ENCODE measurements at regions not wholly inside any gene's neighbourhood (a gene's known extent, or its start where the extent isn't known, plus 50 kb on each side); places are given as distances from the start of the nearest gene placed in this dataset.
A peak's percentile ranks its signal among the peaks of the same experiment; 100 is the strongest.

DNA sequence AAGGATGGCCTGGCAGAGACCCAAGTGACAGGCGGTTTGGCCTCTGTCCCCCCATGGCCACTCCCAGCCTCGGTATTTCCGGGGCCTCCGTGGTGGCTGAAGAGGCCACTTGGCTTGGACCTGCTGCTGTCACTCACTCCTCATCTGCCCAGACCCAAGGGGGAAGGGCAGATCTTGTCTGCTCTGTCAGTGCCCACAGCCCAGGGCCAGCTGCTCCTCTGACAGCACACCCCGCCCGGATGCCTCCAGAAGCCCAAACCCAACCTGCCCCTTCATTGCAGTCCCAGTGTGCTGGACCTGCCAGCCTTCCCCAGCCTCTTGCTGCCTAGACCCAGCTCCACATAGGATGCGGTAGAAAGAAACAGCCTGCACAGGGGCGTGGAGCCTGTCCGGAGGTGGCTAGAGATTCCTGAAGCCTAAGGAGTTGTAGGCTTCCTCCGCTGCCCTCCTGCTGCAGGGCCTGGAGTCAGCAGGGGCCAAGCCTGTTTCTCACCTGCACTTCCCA, 52.0 kb downstream of the MAGEF1 start:
- TF ChIP-seq, protein P1, sequence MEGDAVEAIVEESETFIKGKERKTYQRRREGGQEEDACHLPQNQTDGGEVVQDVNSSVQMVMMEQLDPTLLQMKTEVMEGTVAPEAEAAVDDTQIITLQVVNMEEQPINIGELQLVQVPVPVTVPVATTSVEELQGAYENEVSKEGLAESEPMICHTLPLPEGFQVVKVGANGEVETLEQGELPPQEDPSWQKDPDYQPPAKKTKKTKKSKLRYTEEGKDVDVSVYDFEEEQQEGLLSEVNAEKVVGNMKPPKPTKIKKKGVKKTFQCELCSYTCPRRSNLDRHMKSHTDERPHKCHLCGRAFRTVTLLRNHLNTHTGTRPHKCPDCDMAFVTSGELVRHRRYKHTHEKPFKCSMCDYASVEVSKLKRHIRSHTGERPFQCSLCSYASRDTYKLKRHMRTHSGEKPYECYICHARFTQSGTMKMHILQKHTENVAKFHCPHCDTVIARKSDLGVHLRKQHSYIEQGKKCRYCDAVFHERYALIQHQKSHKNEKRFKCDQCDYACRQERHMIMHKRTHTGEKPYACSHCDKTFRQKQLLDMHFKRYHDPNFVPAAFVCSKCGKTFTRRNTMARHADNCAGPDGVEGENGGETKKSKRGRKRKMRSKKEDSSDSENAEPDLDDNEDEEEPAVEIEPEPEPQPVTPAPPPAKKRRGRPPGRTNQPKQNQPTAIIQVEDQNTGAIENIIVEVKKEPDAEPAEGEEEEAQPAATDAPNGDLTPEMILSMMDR (IDR thresholded peaks at IDR 0.05; ENCODE audit: low read depth, low read length), result no peak
- no peak overlapping the region for H3K4me3 ChIP-seq (replicated peaks in 1 of 2; ENCODE audit: low read depth in 2 of 2, low read length in 2 of 2)
- DNase-seq (ENCODE audit: low read depth in 2 of 2), result peak; percentile 4 to 37

DNA sequence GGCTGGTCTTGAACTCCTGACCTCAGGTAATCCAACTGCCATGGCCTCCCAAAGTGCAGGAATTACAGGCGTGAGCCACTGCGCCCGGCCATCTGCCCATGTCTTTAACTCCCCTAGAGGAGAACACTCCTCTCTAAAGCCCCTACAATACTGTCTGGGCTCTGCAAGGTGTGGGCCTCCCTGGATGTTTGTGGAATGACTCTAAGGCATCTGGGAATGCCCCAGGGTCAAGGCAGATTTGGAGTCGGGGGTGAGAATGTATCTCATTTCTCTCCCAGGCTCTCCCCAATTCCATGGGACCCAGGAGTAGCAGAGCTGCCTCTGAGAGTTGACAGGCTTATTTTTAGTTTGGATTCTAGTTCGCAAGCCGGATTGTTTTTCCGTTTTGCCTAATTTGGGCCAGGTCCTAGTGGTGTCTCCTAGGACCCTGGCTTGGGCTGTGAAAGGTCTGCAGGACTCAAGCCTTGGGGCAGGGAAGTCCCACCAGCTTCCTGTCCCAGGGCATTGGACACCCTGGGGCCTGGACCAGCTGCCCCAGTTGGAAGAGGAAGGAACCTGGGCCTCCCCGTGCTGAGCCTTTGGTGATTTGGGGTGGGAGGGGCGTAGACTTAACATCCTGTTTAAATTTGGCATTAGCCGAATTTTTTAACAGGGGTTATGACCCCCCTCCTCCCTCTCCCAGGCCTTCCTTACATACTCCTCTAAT, 53.5 kb downstream of the MAGEF1 start:
- no peak for DNase-seq (ENCODE audit: low read depth in 2 of 2)
- TF ChIP-seq, protein P1 (IDR thresholded peaks at IDR 0.05; ENCODE audit: low read depth, low read length), result no peak
- H3K4me3 ChIP-seq (replicated peaks in 1 of 2; ENCODE audit: low read depth in 2 of 2, low read length in 2 of 2), result no peak overlapping the region

DNA sequence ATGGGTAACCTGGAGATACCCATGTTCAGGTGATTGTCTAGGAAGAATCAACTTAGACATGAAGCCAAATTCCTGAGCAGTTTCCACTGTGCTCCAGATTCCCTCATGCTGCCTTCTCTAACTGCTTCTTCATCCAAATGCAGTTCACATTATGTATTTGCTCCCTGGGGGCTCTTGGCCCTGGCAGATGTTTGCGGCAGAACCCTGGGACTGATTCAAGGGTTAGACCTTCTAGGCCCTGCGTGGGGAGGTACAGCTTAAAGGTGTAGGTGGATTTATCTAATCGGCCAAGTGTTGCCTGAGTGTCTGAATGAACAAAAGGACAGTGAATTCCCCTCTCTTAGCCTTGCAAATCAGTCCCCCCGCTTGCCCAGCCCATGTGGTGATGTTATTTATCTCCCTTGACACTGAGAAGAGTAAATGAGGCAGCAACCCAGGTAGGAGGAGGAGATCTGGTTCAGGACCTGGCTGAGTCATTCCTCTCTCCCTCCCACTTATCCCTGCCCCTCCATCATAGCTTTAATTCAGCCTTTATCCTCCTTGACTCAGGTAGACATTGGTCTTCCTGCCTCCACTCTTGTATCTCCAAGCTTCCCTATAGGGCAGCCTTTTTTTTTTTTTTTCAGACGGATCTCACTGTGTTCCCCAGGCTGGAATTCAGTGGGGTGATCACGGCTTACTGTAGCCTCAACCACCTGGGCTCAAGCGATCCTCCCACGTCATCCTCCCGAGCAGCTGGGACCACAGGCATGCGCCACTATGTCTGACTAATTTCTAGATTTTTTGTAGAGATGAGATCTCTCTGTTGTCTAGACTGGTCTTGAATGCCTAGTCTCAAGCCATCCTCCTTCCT, 54.8 kb downstream of the MAGEF1 start:
- no peak overlapping the region for H3K4me3 ChIP-seq (replicated peaks in 1 of 2; ENCODE audit: low read depth in 2 of 2, low read length in 2 of 2)
- TF ChIP-seq, protein P1 (IDR thresholded peaks at IDR 0.05; ENCODE audit: low read depth, low read length), result no peak
- peak; percentile 27 to 36 for DNase-seq (ENCODE audit: low read depth in 2 of 2)

DNA sequence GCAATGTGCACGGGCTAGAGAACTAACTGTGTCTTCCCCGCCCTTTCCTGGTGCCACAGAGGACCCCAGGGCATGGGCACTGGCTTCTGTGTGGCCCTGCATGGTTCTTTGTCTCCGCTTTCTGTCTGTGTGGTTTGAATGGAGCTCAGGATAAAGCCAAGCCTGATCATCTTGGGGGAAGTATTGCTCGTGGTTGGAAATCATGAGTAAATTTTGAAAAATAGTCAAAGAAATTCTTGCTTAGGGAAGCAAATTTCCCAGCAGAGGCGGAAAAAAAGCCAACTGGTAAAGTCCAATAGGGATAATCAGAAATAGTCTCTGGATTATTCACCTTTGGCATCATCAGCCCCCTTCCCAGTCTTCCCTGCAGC, 55.4 kb downstream of the MAGEF1 start:
- TF ChIP-seq, protein P1 (IDR thresholded peaks at IDR 0.05; ENCODE audit: low read depth, low read length), result no peak

DNA sequence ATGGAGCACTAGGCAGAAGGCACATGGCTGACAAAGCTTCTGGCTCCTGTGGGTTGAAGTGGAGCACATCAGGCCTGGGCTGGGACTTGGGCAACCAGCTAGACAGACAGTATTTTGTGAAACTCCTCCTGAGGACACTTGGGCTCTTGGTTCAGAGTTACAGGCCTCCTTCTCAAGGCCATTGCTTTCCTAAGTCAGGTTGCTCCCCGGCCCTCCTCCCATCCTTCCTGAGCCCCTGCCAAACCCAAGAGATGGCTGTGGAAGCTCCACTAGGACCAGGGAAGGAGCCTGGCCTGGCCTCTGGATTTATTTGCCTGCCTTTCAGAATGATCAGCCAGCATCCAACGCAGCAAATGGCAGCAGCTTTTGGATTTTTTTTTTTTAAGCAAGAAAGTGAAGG, 56.3 kb downstream of the MAGEF1 start:
- TF ChIP-seq, protein P1 (IDR thresholded peaks at IDR 0.05; ENCODE audit: low read depth, low read length), result no peak
- no peak for DNase-seq (ENCODE audit: low read depth in 2 of 2)
- no peak overlapping the region for H3K4me3 ChIP-seq (replicated peaks in 1 of 2; ENCODE audit: low read depth in 2 of 2, low read length in 2 of 2)

More for the DNA sequence above, 55.4 kb downstream of the MAGEF1 start:
- no peak for DNase-seq (ENCODE audit: low read depth in 2 of 2)
- no peak overlapping the region for H3K4me3 ChIP-seq (replicated peaks in 1 of 2; ENCODE audit: low read depth in 2 of 2, low read length in 2 of 2)

DNA sequence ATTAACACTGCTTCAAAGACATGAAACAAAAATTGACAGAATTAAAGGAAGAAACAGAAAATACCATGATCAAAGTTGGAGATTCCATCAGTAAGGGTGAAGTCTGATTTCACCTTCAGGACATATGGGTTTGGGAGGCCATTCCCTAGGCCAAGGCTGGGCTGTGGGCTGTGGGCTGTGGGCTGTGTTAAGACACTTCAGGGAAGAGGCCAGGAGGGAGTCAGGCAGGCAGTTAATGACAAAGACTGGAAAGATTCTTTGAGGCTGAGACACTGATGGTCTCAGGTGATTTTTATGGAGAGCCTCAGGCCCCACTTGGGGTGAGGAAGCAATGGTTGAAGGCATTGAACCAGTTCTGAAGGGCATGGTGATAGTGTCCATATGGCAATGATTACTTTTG, 57.5 kb downstream of the MAGEF1 start:
- H3K4me3 ChIP-seq (replicated peaks in 1 of 2; ENCODE audit: low read depth in 2 of 2, low read length in 2 of 2), result no peak overlapping the region
- DNase-seq (ENCODE audit: low read depth in 2 of 2), result no peak
- TF ChIP-seq, protein P1 (IDR thresholded peaks at IDR 0.05; ENCODE audit: low read depth, low read length), result no peak
